ENCODE measurements at regions not wholly inside any gene's neighbourhood (a gene's known extent, or its start where the extent isn't known, plus 50 kb on each side); places are given as distances from the start of the nearest gene placed in this dataset.
"Not testable (repeated sequence)": the region's sequence is repeated elsewhere in the genome, so short reads cannot be mapped to it uniquely, and the experiment has no call there.

GRCh38 chr10:62691336-62691735, 113.2 kb upstream of the ADO start:
- H3K27me3 ChIP-seq: no peaks in the 10 kb centered on the region
- no peak overlapping the region for H3K4me3 ChIP-seq (ENCODE audit: low read depth in 1 of 2, low read length in 1 of 2)
- TF ChIP-seq CTCF (IDR thresholded peaks at IDR 0.05): no peak
- H3K27ac ChIP-seq: no peak overlapping the region
- H3K36me3 ChIP-seq: no peaks in the 10 kb centered on the region
- peaks cover 5 to 6% of the 10 kb centered on the region in 2 experiments for H3K4me1 ChIP-seq (ENCODE audit: control insufficient read depth in 1 of 2, insufficient read depth in 1 of 2, low read depth in 1 of 2, low read length in 1 of 2)
- no peaks in the 10 kb centered on the region for H3K9me3 ChIP-seq

- H3K27ac ChIP-seq: no peak overlapping the region
- no peak overlapping the region for H3K4me3 ChIP-seq (ENCODE audit: low read depth in 1 of 2, low read length in 1 of 2)
- H3K4me1 ChIP-seq (ENCODE audit: control insufficient read depth in 1 of 2, insufficient read depth in 1 of 2, low read depth in 1 of 2, low read length in 1 of 2): peaks cover 5 to 6% of the 10 kb centered on the region in 2 experiments
- H3K36me3 ChIP-seq: no peaks in the 10 kb centered on the region
- no peaks in the 10 kb centered on the region for H3K27me3 ChIP-seq
- TF ChIP-seq CTCF (IDR thresholded peaks at IDR 0.05): no peak
- H3K9me3 ChIP-seq: no peaks in the 10 kb centered on the region
These were observed 112.4 kb upstream of the ADO start for GRCh38 chr10:62692085-62692484.

GRCh38 chr10:62693306-62693705, 111.2 kb upstream of the ADO start:
- Histone ChIP-seq H3K4me1 (ENCODE audit: control insufficient read depth in 1 of 2, insufficient read depth in 1 of 2, low read depth in 1 of 2, low read length in 1 of 2) (peaks cover 5 to 6% of the 10 kb centered on the region in 2 experiments), H3K27me3 (no peaks in the 10 kb centered on the region), H3K4me3 (ENCODE audit: low read depth in 1 of 2, low read length in 1 of 2) (no peak overlapping the region), H3K9me3 (no peaks in the 10 kb centered on the region), H3K36me3 (no peaks in the 10 kb centered on the region), H3K27ac (no peak overlapping the region)
- TF ChIP-seq CTCF (IDR thresholded peaks at IDR 0.05): no peak

- peaks cover 1% of the 10 kb centered on the region in 2 experiments for H3K4me1 ChIP-seq (ENCODE audit: control insufficient read depth in 1 of 2, insufficient read depth in 1 of 2, low read depth in 1 of 2, low read length in 1 of 2)
- H3K27me3 ChIP-seq: no peaks in the 10 kb centered on the region
- no peak overlapping the region for H3K27ac ChIP-seq
- TF ChIP-seq CTCF (IDR thresholded peaks at IDR 0.05): no peak
- no peaks in the 10 kb centered on the region for H3K36me3 ChIP-seq
- H3K4me3 ChIP-seq (ENCODE audit: low read depth in 1 of 2, low read length in 1 of 2): no peak overlapping the region
- no peaks in the 10 kb centered on the region for H3K9me3 ChIP-seq
These were observed 109.9 kb upstream of the ADO start for GRCh38 chr10:62694537-62695126.

- Histone ChIP-seq H3K4me1 (ENCODE audit: control insufficient read depth in 1 of 2, insufficient read depth in 1 of 2, low read depth in 1 of 2, low read length in 1 of 2) (no peaks in the 10 kb centered on the region), H3K27me3 (no peaks in the 10 kb centered on the region), H3K36me3 (no peaks in the 10 kb centered on the region), H3K9me3 (no peaks in the 10 kb centered on the region), H3K27ac (no peak overlapping the region), H3K4me3 (ENCODE audit: low read depth in 1 of 2, low read length in 1 of 2) (no peak overlapping the region)
- no peak for TF ChIP-seq CTCF (IDR thresholded peaks at IDR 0.05)
These were observed 107.7 kb upstream of the ADO start for GRCh38 chr10:62696798-62697197.

GRCh38 chr10:62699148-62699547, 105.4 kb upstream of the ADO start:
- H3K36me3 ChIP-seq: no peaks in the 10 kb centered on the region
- H3K4me3 ChIP-seq (ENCODE audit: low read depth in 1 of 2, low read length in 1 of 2): no peak overlapping the region
- no peak for TF ChIP-seq CTCF (IDR thresholded peaks at IDR 0.05)
- no peaks in the 10 kb centered on the region for H3K4me1 ChIP-seq (ENCODE audit: control insufficient read depth in 1 of 2, insufficient read depth in 1 of 2, low read depth in 1 of 2, low read length in 1 of 2)
- no peaks in the 10 kb centered on the region for H3K9me3 ChIP-seq
- H3K27ac ChIP-seq: no peak overlapping the region
- no peaks in the 10 kb centered on the region for H3K27me3 ChIP-seq

- H3K4me1 ChIP-seq (ENCODE audit: control insufficient read depth in 1 of 2, insufficient read depth in 1 of 2, low read depth in 1 of 2, low read length in 1 of 2); H3K4me3 ChIP-seq (ENCODE audit: low read depth in 1 of 2, low read length in 1 of 2); H3K27me3 ChIP-seq; H3K9me3 ChIP-seq; H3K36me3 ChIP-seq; H3K27ac ChIP-seq: not testable (repeated sequence)
These were observed 100.4 kb upstream of the ADO start for GRCh38 chr10:62704121-62704520.

All from neutrophil (primary cell).